IMR-90 (cell line): ENCODE measurements at regions not wholly inside any gene's neighbourhood (a gene's known extent, or its start where the extent isn't known, plus 50 kb on each side); places are given as distances from the start of the nearest gene placed in this dataset.

Source experiments
- ATAC-seq: fragments of 200-7000 bp; cut with Tn5 transposase; 2 replicates; pipeline ENCODE4 v1.9.1; 2020; ENCODE audit warnings: low read depth, mild to moderate bottlenecking, moderate library complexity
- BruUV-seq: library from RNA; stranded (reverse); fragments of 400-500 nt; replicated peaks from 2 replicates; lab custom pipeline; 2021; lab: Mats Ljungman, UMichigan
- CTCF ChIA-PET: fragments of 300-600 bp; formaldehyde crosslinking; extraction: SDS; loops from one replicate; lab custom pipeline; 2021; ENCODE audit warnings: antibody characterized with exemption; lab: Yijun Ruan, JAX
- POLR2A ChIA-PET: fragments of 300-600 bp; sonication (Branson Sonifier 250); formaldehyde crosslinking; loops from one replicate; lab custom pipeline; 2022; ENCODE audit warnings: antibody characterized with exemption; ENCODE audit not compliant: unreplicated experiment; lab: Charles Lee
- DNase-seq: peaks from one replicate; pipeline ENCODE4 v3.0.0; 2013
- H2AFZ ChIP-seq: replicated peaks from 2 replicates; pipeline ENCODE3; 2013; ENCODE audit warnings: low read length, mild to moderate bottlenecking; ENCODE audit not compliant: poor library complexity
- H2AK5ac ChIP-seq: 2 replicates; pipeline ENCODE4 v1.6.1; 2013; ENCODE audit warnings: low read depth, low read length, inconsistent platforms
- H2AK9ac ChIP-seq: replicated peaks from 2 replicates; pipeline ENCODE3; 2013; ENCODE audit warnings: mild to moderate bottlenecking, low read depth, low read length, moderate library complexity; ENCODE audit not compliant: poor library complexity
- H2BK120ac ChIP-seq: 2 replicates; pipeline ENCODE4 v1.6.1; 2013; ENCODE audit warnings: low read depth, low read length, inconsistent platforms
- H2BK15ac ChIP-seq: 3 replicates; pipeline ENCODE4 v1.6.1; 2013; ENCODE audit warnings: low read depth, low read length, inconsistent platforms
- H2BK20ac ChIP-seq: 2 replicates; pipeline ENCODE4 v1.6.1; 2013; ENCODE audit warnings: low read depth, mild to moderate bottlenecking, inconsistent platforms, low read length, moderate library complexity
- H2BK5ac ChIP-seq: 2 replicates; pipeline ENCODE4 v1.6.1; 2013; ENCODE audit warnings: mild to moderate bottlenecking, low read depth, low read length, inconsistent platforms; ENCODE audit not compliant: poor library complexity, severe bottlenecking
- H3K14ac ChIP-seq: replicated peaks from 2 replicates; pipeline ENCODE4 v1.6.1; 2013; ENCODE audit warnings: low read depth, low read length, inconsistent platforms
- H3K18ac ChIP-seq: 2 replicates; pipeline ENCODE4 v1.6.1; 2013; ENCODE audit warnings: low read depth, low read length, control low read depth
- H3K23ac ChIP-seq: 2 replicates; pipeline ENCODE4 v1.6.1; 2013; ENCODE audit warnings: low read depth, low read length, inconsistent platforms
- H3K27ac ChIP-seq: 2 replicates; pipeline ENCODE4 v1.5.1; 2013; ENCODE audit warnings: mild to moderate bottlenecking, control low read depth, low read length; ENCODE audit not compliant: insufficient read depth
- H3K27me3 ChIP-seq: 2 replicates; pipeline ENCODE4 v1.6.1; 2013; ENCODE audit warnings: low read length; ENCODE audit not compliant: control insufficient read depth, insufficient read depth
- H3K36me3 ChIP-seq: 2 replicates; pipeline ENCODE4 v1.6.1; 2013; ENCODE audit warnings: low read length, mixed read lengths; ENCODE audit not compliant: control insufficient read depth, insufficient read depth
- H3K4ac ChIP-seq: 2 replicates; pipeline ENCODE4 v1.6.1; 2013; ENCODE audit warnings: low read depth, low read length, inconsistent platforms
- H3K4me1 ChIP-seq: 2 replicates; pipeline ENCODE4 v1.6.1; 2013; ENCODE audit warnings: low read length, mixed read lengths; ENCODE audit not compliant: control insufficient read depth, insufficient read depth
- H3K4me2 ChIP-seq: 2 replicates; pipeline ENCODE4 v1.6.1; 2013; ENCODE audit warnings: low read depth, mild to moderate bottlenecking, control low read depth, low read length, moderate library complexity
- H3K4me3 ChIP-seq: 2 replicates; pipeline ENCODE4 v1.5.1; 2013; ENCODE audit warnings: low read depth, mild to moderate bottlenecking, control low read depth, low read length, moderate library complexity; ENCODE audit not compliant: insufficient read depth
- H3K56ac ChIP-seq: 2 replicates; pipeline ENCODE4 v1.6.1; 2013; ENCODE audit warnings: low read length, inconsistent platforms; ENCODE audit not compliant: insufficient read depth; ENCODE audit errors: extremely low read depth
- H3K79me1 ChIP-seq, 2 experiments: 2 replicates each; pipeline ENCODE4 v1.6.1; 2013; ENCODE audit warnings: low read length in 2 of 2, inconsistent platforms in 1 of 2, low read depth in 1 of 2
- H3K9ac ChIP-seq: 2 replicates; pipeline ENCODE4 v1.6.1; 2013; ENCODE audit warnings: low read depth, low read length, control low read depth
- H3K9me1 ChIP-seq: 2 replicates; pipeline ENCODE4 v1.6.1; 2013; ENCODE audit warnings: low read length, inconsistent platforms; ENCODE audit not compliant: insufficient read depth
- H3K9me3 ChIP-seq: 2 replicates; pipeline ENCODE4 v1.6.1; 2013; ENCODE audit warnings: low read length; ENCODE audit not compliant: control insufficient read depth, insufficient read depth
- H4K20me1 ChIP-seq: 2 replicates; pipeline ENCODE4 v1.6.1; 2013; ENCODE audit warnings: low read length, inconsistent platforms; ENCODE audit not compliant: insufficient read depth
- H4K5ac ChIP-seq: 2 replicates; pipeline ENCODE4 v1.6.1; 2013; ENCODE audit warnings: mild to moderate bottlenecking, low read depth, low read length, control low read depth
- H4K8ac ChIP-seq, 2 experiments: 2 replicates each; pipeline ENCODE4 v1.6.1; 2013; ENCODE audit warnings: low read depth in 2 of 2, low read length in 2 of 2, control low read depth in 1 of 2, inconsistent platforms in 1 of 2
- H4K91ac ChIP-seq: 2 replicates; pipeline ENCODE4 v1.6.1; 2013; ENCODE audit warnings: low read depth, low read length, inconsistent platforms; ENCODE audit not compliant: insufficient read depth
- BHLHE40 ChIP-seq: fragments of 150-350 bp; IDR thresholded peaks from 2 replicates; pipeline ENCODE4 v1.6.1; 2016; ENCODE audit warnings: mild to moderate bottlenecking, low read depth, low read length
- CEBPB ChIP-seq: IDR thresholded peaks from 2 replicates; pipeline ENCODE4 v1.6.1; 2012; ENCODE audit warnings: low read depth, low read length, improper control_type of control experiment
- FOS ChIP-seq: fragments of 150-350 bp; IDR thresholded peaks from 2 replicates; pipeline ENCODE4 v1.6.1; 2016; ENCODE audit warnings: low read depth, low read length
- MAFK ChIP-seq: IDR thresholded peaks from 2 replicates; pipeline ENCODE4 v1.6.1; 2012; ENCODE audit warnings: low read depth, low read length, improper control_type of control experiment
- MAZ ChIP-seq: IDR thresholded peaks from 2 replicates; pipeline ENCODE4 v1.6.1; 2012; ENCODE audit warnings: low read depth, mild to moderate bottlenecking, low read length, improper control_type of control experiment, moderate library complexity, borderline replicate concordance
- RCOR1 ChIP-seq: IDR thresholded peaks from 2 replicates; pipeline ENCODE4 v1.6.1; 2012; ENCODE audit warnings: mild to moderate bottlenecking, low read length, improper control_type of control experiment; ENCODE audit not compliant: insufficient replicate concordance
- WGBS, 2 experiments: methylation state at CpG; one replicate each; pipeline versions ENCODE4 v1.1.5 to v1.1.7; 2013; ENCODE audit warnings: missing lambda C conversion rate in 2 of 2; ENCODE audit not compliant: insufficient read length in 1 of 2; ENCODE audit errors: extremely low coverage in 2 of 2; 5-methylcytosine and 5-hydroxymethylcytosine counted together
- dilution Hi-C: fragments of 300-500 bp; cut with HindIII; formaldehyde crosslinking; loops from one replicate; pipeline ENCODE4 v1.14.3; 2018; ENCODE audit warnings: low sequenced_read_pairs; ENCODE audit not compliant: unreplicated experiment
- in situ Hi-C: fragments of 300-500 bp; cut with MboI; formaldehyde crosslinking; loops from 3 replicates; pipeline ENCODE4 v1.14.3; 2019; ENCODE audit warnings: low sequenced_read_pairs, inconsistent platforms, mixed read lengths
- intact Hi-C: fragments of 100-400 bp; cut with micrococcal nuclease; formaldehyde crosslinking; loops from 2 replicates; pipeline ENCODE4 v1.10.0; 2022

- WGBS, 2 experiments, result no CpG with 5 or more reads among the region's 6 CpGs
- intact Hi-C loops, result no loop called here
- H3K14ac ChIP-seq, result no peak overlapping the region
- H4K20me1 ChIP-seq, result no peaks in the 10 kb centered on the region
- H3K23ac ChIP-seq, result no peak overlapping the region
- H3K79me1 ChIP-seq, result no peaks in the 10 kb centered on the region
- no peak for TF ChIP-seq FOS
- no peak for TF ChIP-seq BHLHE40
- TF ChIP-seq MAFK, result no peak
- no peak for TF ChIP-seq RCOR1
- no peak for TF ChIP-seq CEBPB
- TF ChIP-seq MAZ, result no peak
- no peak overlapping the region for H2BK5ac ChIP-seq
- H3K4me2 ChIP-seq, result no peak overlapping the region
- CTCF ChIA-PET, result no interaction called here
- H3K9me1 ChIP-seq, result no peaks in the 10 kb centered on the region
- DNase-seq (no peak), ATAC-seq (no peak)
- no peak overlapping the region for H3K4me3 ChIP-seq
- no peak overlapping the region for H4K91ac ChIP-seq
- H2AK5ac ChIP-seq, result no peak overlapping the region
- no TSS peak for BruUV-seq
- H3K56ac ChIP-seq, result no peak overlapping the region
- H2BK15ac ChIP-seq, result no peak overlapping the region
- no peaks in the 10 kb centered on the region for H3K4me1 ChIP-seq
- H3K4ac ChIP-seq, result no peak overlapping the region
- no peak overlapping the region for H3K9ac ChIP-seq
- no peak overlapping the region for H4K8ac ChIP-seq
- H3K27me3 ChIP-seq, result no peaks in the 10 kb centered on the region
- H3K9me3 ChIP-seq, result peaks cover 6% of the 10 kb centered on the region
- H2BK20ac ChIP-seq, result no peak overlapping the region
- POLR2A ChIA-PET, result no interaction called here
- no peaks in the 10 kb centered on the region for H3K36me3 ChIP-seq
- H3K18ac ChIP-seq, result no peak overlapping the region
- no peak overlapping the region for H2AFZ ChIP-seq
- H4K5ac ChIP-seq, result no peak overlapping the region
- no peak overlapping the region for H2BK120ac ChIP-seq
- dilution Hi-C loops, result no loop called here
- in situ Hi-C loops, result no loop called here
- no peak overlapping the region for H2AK9ac ChIP-seq
- H3K27ac ChIP-seq, result no peak overlapping the region
Measured at GRCh38 chr12:103086471-103086870, 129.0 kb downstream of the ASCL1 start.
